ENCODE measurements at regions not wholly inside any gene's neighbourhood (a gene's known extent, or its start where the extent isn't known, plus 50 kb on each side); places are given as distances from the start of the nearest gene placed in this dataset.

- TF ChIP-seq, protein P1, sequence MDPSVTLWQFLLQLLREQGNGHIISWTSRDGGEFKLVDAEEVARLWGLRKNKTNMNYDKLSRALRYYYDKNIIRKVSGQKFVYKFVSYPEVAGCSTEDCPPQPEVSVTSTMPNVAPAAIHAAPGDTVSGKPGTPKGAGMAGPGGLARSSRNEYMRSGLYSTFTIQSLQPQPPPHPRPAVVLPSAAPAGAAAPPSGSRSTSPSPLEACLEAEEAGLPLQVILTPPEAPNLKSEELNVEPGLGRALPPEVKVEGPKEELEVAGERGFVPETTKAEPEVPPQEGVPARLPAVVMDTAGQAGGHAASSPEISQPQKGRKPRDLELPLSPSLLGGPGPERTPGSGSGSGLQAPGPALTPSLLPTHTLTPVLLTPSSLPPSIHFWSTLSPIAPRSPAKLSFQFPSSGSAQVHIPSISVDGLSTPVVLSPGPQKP (IDR thresholded peaks at IDR 0.05; ENCODE audit: low read depth, low read length): no peak
- TF ChIP-seq, protein P2, sequence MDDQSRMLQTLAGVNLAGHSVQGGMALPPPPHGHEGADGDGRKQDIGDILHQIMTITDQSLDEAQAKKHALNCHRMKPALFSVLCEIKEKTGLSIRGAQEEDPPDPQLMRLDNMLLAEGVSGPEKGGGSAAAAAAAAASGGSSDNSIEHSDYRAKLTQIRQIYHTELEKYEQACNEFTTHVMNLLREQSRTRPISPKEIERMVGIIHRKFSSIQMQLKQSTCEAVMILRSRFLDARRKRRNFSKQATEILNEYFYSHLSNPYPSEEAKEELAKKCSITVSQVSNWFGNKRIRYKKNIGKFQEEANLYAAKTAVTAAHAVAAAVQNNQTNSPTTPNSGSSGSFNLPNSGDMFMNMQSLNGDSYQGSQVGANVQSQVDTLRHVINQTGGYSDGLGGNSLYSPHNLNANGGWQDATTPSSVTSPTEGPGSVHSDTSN (IDR thresholded peaks at IDR 0.05): no peak
- TF ChIP-seq FOSB (CRISPR knock-in tag; IDR thresholded peaks at IDR 0.05) (no peak), TP53 (CRISPR knock-in tag; IDR thresholded peaks at IDR 0.05) (no peak), RNF2 (IDR thresholded peaks at IDR 0.05; ENCODE audit: borderline replicate concordance, low read depth) (no peak)
Observed at GRCh38 chr2:58553522-58553921, 312.4 kb upstream of the FANCL start (continued).

GRCh38 chr2:58545300-58546280 is 304.5 kb upstream of the FANCL start:
- Histone ChIP-seq H3K4me2 (no peak overlapping the region), H3K4me3 (no peak overlapping the region), H3K9me3 (no peaks in the 10 kb centered on the region), H3K4me1 (peaks cover 4% of the 10 kb centered on the region; the same call in 2 of the 3 replicates), H3K27ac (no peak overlapping the region)
- FAIRE-seq (no peak), ATAC-seq (no peak), DNase-seq (ENCODE audit: low read depth in 1 of 2, low spot score in 1 of 2) (no peak)
- WGBS (ENCODE audit: missing lambda C conversion rate): 77% methylated on average over 3 of the region's 3 CpGs
- CTCF ChIA-PET: interaction anchor here (0.7 to 1.3 kb wide), 3 partner anchors 9 to 121 kb away, joined by 3 to 5 read pairs (median 4); no protein-coding TSS in a partner anchor
- POLR2A ChIA-PET: no interaction called here
- TF ChIP-seq HOXA7 (CRISPR knock-in tag; IDR thresholded peaks at IDR 0.05) (no peak), RARB (CRISPR knock-in tag; IDR thresholded peaks at IDR 0.05) (no peak), FOSL2 (IDR thresholded peaks at IDR 0.05) (no peak), FOSL2 (CRISPR knock-in tag; IDR thresholded peaks at IDR 0.05) (no peak), ZNF302 (CRISPR knock-in tag; IDR thresholded peaks at IDR 0.05) (no peak), POLR2AphosphoS2 (conservative IDR thresholded peaks at IDR 0.05; ENCODE audit: low read length) (no peak), CHD2 (IDR thresholded peaks at IDR 0.05; ENCODE audit: low read length, partially characterized antibody) (no peak), NFE2L2 (conservative IDR thresholded peaks at IDR 0.05; ENCODE audit: low read length) (no peak), KDM5A (IDR thresholded peaks at IDR 0.05) (no peak), KDM1A (IDR thresholded peaks at IDR 0.05; ENCODE audit: low read depth) (no peak), EHMT2 (IDR thresholded peaks at IDR 0.05; ENCODE audit: low read depth) (no peak), ATOH8 (CRISPR knock-in tag; IDR thresholded peaks at IDR 0.05; ENCODE audit: low read depth) (no peak), RFX5 (IDR thresholded peaks at IDR 0.05) (no peak), RNF2 (IDR thresholded peaks at IDR 0.05; ENCODE audit: borderline replicate concordance, low read depth) (no peak)
- TF ChIP-seq, protein P3, sequence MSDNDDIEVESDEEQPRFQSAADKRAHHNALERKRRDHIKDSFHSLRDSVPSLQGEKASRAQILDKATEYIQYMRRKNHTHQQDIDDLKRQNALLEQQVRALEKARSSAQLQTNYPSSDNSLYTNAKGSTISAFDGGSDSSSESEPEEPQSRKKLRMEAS (IDR thresholded peaks at IDR 0.05): no peak
- TF ChIP-seq, protein P1 (IDR thresholded peaks at IDR 0.05; ENCODE audit: low read depth, low read length): no peak
- TF ChIP-seq, protein P4, sequence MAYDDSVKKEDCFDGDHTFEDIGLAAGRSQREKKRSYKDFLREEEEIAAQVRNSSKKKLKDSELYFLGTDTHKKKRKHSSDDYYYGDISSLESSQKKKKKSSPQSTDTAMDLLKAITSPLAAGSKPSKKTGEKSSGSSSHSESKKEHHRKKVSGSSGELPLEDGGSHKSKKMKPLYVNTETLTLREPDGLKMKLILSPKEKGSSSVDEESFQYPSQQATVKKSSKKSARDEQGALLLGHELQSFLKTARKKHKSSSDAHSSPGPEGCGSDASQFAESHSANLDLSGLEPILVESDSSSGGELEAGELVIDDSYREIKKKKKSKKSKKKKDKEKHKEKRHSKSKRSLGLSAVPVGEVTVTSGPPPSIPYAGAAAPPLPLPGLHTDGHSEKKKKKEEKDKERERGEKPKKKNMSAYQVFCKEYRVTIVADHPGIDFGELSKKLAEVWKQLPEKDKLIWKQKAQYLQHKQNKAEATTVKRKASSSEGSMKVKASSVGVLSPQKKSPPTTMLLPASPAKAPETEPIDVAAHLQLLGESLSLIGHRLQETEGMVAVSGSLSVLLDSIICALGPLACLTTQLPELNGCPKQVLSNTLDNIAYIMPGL (CRISPR knock-in tag; IDR thresholded peaks at IDR 0.05; ENCODE audit: borderline replicate concordance): no peak
- TF ChIP-seq, protein P2 (IDR thresholded peaks at IDR 0.05): no peak
- TF ChIP-seq, protein P5, sequence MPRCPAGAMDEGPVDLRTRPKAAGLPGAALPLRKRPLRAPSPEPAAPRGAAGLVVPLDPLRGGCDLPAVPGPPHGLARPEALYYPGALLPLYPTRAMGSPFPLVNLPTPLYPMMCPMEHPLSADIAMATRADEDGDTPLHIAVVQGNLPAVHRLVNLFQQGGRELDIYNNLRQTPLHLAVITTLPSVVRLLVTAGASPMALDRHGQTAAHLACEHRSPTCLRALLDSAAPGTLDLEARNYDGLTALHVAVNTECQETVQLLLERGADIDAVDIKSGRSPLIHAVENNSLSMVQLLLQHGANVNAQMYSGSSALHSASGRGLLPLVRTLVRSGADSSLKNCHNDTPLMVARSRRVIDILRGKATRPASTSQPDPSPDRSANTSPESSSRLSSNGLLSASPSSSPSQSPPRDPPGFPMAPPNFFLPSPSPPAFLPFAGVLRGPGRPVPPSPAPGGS (IDR thresholded peaks at IDR 0.05): no peak
- TF ChIP-seq, protein P6, sequence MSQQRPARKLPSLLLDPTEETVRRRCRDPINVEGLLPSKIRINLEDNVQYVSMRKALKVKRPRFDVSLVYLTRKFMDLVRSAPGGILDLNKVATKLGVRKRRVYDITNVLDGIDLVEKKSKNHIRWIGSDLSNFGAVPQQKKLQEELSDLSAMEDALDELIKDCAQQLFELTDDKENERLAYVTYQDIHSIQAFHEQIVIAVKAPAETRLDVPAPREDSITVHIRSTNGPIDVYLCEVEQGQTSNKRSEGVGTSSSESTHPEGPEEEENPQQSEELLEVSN (IDR thresholded peaks at IDR 0.05; ENCODE audit: borderline replicate concordance, low read depth): no peak
- TF ChIP-seq, protein P7, sequence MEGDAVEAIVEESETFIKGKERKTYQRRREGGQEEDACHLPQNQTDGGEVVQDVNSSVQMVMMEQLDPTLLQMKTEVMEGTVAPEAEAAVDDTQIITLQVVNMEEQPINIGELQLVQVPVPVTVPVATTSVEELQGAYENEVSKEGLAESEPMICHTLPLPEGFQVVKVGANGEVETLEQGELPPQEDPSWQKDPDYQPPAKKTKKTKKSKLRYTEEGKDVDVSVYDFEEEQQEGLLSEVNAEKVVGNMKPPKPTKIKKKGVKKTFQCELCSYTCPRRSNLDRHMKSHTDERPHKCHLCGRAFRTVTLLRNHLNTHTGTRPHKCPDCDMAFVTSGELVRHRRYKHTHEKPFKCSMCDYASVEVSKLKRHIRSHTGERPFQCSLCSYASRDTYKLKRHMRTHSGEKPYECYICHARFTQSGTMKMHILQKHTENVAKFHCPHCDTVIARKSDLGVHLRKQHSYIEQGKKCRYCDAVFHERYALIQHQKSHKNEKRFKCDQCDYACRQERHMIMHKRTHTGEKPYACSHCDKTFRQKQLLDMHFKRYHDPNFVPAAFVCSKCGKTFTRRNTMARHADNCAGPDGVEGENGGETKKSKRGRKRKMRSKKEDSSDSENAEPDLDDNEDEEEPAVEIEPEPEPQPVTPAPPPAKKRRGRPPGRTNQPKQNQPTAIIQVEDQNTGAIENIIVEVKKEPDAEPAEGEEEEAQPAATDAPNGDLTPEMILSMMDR (IDR thresholded peaks at IDR 0.05): no peak

Measured in A549 (cell line).